ENCODE measurements at regions not wholly inside any gene's neighbourhood (a gene's known extent, or its start where the extent isn't known, plus 50 kb on each side); places are given as distances from the start of the nearest gene placed in this dataset.
"Not testable (repeated sequence)": the region's sequence is repeated elsewhere in the genome, so short reads cannot be mapped to it uniquely, and the experiment has no call there.

DNA sequence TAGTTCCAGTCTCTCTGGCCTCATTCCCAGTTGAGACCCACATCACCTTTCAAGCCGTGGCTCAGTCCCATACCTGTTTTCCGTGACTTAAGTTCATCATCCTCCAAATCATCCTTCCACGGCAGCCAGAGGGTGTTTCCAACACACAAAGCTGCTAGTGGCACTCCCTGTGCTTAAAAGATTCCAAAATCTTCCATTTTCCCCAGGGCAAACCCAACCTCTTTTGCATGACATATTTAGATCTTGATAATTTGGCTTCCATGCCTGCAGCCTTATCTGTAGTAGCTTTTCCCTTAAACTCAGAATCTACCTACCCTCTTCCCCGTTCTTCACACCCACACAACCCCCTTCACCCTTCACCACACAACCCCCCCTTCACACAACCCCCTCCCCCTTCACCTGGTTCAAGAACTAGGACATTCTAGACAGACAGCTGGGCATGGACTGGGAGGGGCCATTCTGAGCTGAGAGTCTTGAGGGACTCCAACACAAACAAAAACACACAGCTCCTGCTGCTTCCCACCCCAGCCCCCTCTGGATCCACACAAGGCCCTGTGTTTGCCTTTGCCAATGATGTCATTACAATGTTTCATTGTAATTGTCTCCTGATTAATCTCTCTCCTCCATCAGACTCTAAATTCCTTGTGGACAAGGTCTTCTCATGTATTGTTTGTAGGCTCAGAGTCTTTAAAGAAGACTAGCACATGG lies 268.2 kb downstream of the SH3GL2 start:
- DNase-seq = no peak

DNA sequence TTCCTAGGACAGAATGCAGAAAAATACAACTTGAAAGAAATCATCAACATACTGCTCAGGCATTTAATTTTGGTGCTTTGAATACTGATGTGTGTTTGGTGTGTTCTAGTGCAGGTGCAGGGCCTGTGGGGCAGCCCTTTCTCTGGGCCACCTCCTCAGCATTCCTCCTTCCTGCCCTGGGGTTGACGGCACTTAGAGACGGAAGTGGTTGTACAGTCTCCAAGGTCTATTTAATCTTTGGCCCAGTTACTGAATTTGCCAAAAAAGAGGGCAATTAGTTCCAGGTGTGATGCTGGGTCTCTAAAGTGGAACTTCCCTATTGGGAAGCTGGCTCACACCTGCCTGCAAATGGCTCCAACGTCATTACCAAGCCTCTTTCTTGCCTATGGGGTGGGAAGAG lies 269.0 kb downstream of the SH3GL2 start:
- DNase-seq = no peak

DNA sequence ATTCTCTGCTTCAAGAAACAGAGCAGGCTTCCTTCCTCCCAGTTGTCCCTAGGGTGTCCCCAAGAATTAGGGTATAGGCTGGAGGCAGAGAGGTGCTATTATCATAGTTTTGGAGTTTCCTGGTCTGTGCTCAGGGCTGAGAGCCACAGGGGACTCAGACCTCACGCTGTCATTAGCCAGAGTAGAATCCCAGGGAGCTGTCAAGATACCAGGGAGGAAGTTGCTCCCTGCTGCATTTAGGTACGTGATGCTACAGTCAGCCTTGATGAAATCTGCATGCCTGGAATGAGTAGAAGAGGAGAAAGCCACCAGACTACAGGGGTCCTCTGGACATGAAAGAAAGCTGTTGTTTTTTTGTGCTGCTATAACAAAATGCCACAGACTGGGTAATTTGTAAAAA lies 273.2 kb downstream of the SH3GL2 start:
- DNase-seq = no peak

DNA sequence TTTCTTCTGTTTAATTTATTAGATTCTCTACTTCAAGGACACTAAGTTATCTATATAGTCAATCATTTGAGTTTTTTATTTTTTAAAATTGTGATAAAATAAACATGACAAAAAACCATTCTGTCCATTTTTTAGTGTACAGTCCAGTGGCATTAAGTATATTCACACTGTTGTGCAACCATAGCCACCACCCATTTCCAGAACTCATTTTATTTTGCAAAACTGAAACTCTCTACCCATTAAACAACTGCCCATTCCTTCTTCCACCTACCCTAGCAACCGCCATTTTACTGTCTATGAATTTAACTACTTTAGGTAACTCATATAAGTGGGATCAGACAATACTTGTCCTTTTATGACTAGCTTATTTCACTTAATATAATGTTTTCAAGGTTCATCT lies 275.6 kb downstream of the SH3GL2 start:
- DNase-seq = no peak

DNA sequence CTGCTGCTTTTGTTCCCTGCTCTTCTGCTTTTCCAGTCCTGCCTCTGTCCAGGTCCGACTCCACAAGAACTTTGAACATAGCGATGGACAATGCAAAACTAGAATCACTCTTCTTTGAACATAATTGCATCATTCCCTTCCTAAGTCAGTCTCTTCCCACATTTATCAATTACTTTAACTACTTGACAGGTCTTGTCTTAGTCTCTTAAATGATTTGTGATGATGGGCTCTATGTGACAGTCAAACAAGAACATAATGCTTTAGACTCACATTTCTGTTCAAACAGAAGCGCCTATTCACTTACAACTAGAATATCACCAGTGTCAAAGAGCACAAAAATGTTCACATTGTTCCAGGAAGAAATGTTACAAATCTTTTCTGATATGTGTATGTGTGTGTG lies 278.1 kb downstream of the SH3GL2 start:
- DNase-seq = no peak

DNA sequence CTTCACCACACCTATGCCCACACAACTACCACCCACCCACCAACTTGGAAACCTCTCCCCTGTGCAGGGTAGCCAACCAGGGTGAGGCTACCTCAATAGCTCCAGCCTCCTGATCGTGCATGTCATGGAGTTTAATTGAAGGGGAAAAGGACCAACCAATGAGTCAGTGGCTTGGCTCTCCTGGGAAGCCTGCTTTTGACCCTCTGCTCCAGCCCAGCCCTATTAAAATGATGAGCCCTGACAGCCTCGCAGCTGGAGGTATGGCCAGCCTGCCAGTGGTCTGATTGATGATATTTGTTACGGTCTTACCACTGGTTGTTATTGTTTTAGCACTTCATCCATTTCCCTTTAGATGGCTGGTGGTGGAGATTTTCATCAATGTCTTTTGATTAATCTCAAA lies 280.4 kb downstream of the SH3GL2 start:
- DNase-seq = no peak

DNA sequence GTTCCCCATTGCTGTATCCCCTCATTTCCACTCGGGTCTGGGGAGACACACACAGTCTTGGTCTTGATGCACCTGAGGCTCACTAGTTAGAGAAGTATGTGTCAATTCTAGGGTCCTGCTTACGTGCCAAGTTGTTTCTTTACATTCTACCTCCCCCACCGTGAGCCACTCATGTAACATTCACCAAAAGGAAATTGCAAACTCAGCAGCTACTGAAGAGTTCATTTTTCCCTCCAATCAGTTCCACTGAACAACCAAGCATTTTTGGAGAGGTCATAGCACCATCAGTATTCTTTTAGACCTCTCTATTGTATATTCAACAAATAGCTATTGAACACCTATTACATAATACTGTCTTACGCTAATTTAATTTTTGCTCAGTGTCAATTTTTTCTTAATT lies 281.1 kb downstream of the SH3GL2 start:
- no peak for DNase-seq

DNA sequence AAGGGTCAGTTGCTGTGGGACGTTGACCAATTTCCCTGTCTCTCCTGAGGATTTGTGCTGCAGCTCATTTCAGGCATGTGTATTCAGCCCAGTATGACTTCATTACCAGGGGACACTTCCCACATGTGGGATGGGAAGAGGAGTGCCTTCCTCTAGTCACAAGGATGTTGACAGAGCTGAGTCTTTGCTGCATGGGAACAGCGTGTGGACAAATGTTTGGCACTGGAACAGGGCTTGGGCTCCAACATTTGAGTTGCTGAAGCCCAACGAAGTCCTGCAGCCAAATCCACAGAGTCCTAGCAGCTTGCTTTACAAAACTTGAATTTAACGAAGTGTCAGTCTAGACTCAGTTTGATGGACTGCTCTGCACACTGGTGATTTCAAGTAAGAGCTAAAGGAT lies 283.2 kb downstream of the SH3GL2 start:
- DNase-seq = no peak

DNA sequence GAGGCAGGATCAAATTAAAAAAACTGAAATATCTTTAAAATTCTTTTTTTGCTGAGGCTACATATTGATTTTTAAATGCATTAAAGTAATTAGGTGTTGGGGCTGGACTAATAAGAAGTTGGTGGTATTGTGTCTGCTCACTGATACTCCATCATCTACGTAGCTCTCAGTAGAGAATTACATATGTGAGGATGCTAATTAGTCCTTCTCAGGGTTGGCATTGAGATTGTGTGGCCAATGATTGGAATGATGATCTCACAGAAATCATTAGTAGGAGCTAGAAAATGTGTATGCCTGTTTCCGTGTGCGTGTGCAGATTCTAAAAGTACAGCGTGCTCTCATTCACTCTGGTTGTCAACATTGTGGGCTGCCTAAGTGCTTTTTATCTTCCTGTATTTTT lies 283.8 kb downstream of the SH3GL2 start:
- DNase-seq = no peak

DNA sequence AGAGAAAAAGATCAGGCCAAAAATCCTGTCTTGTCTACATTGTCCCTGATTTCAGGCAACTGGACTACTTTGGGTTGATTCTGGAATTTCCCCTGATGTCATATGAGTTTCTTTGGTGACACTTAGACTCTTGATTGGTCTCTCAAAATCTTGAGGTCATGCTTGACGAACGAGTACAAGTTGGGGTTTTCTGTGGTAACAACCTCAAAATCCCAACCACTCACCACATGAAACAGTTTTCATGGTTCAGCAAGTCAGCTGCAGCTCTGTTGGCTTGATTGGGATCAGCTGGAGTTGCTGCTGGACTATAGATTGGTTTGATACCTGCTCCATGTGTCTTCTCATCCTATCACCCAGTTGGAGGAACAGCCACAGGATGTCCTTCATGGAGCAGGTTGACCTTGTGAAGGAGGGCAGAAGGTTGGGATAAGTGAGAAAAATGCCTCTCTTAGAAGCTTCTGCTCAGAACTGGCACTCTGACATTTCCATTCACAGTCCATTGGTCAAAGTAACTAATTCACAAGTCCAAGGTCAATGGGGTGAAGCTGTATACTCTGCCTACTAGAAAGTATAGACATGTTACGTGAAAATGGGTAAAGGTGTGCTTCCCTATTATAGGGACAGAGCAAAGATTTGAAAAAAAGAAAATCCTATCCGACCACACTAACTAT lies 284.5 kb downstream of the SH3GL2 start:
- DNase-seq = no peak

DNA sequence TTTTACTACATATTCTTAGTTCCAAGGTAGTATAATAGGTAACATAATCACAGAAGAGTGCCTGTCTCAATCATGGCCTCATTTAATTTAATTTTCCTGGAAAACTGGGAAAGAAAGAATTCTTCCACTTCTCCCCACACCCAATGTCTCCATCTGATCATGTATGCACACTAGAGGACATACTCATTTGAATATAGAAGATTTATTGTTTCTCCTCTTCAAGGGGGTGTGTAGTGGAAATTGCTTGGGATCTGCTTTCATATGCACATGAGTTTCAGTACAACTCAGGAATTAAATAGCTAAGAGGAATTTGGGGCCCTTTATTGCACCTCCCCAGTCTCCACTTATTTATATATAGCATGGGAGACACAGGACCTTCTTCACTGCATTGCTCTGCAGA lies 285.1 kb downstream of the SH3GL2 start:
- no peak for DNase-seq

DNA sequence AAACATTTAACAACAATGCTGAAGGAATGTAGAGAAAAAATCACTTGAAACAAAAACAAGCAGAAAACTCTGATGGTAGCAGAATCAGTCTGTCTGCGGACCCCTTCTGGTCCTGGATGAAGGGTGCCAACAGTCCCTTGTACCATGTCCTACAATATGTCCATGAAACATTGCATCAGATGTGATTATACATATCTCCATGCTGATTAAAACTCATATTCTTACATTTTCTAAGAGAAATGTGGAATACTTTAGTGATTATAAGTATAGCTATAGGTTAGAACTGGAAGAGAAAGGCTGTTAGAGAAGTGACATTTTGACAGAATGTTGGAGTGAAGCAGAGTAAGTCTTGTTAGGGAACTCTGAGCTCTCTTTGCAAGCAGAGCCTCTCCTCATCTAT lies 286.1 kb downstream of the SH3GL2 start:
- no peak for DNase-seq

DNA sequence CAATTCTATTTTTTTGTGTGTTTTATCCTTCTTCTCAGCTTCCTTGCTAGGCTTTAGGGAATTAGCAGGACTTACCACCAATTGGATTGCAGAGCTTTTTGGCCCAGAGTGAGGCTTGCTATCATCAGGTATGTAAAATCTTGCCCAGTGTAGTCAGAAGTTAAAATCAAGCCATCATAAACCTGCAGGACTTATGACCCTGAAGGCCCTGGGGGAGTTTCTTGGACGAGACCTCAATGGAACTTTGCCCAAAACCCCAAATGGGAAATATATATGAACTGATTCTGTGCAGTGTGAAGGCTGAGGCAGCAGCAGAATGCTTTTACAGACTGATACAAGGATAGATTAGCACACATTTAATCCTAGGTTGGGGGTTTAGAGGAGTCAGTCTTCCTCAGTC lies 287.0 kb downstream of the SH3GL2 start:
- no peak for DNase-seq

DNA sequence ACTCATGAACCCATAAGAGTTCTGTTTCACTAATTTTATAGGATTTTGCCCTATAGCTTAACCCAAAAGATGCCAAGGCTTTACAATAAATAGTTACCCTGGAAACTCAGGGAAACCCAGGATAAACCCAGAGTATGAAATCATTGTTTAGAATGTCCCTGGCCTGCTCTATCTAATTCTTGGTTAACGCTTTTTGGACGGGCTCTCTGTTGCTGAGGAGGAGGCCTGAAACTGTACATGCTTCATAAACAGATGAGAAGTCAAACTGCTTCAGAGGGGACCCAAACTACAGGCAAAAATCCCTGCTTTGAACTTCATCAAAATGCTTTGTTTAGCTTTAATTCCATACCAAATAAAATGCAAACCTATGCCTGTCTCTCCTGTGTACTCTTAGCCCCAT lies 291.9 kb downstream of the SH3GL2 start:
- DNase-seq = no peak

DNA sequence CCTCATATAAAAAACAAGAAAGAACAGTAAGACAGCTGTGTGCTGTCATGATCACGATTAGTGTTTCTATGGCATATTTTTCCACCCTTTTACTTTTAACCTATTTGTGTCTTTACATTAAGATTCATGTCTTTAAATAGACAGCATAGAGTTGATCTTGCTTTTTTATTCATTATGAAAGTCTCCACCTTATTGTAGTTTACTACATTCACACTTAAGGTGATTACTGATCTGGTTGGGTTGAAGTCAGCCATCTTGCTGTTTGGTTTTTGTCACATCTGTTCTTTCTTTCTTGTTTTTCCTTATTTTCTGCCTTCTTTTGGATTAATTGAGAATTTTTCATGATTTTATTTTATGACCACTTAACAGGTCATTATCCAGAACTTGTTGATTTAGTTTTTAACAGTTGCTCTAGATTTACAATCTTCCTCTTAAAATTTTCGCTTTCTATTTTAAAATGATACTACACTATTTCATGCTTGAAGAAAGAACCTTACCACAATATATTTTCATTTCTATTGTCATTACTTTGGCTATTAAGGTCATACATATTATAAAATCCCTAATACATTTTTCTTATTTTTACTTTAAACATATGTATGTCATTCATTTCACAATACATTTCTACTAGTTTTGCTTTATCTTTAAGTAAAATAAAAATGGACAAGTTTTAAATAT lies 292.5 kb downstream of the SH3GL2 start:
- no peak for DNase-seq

DNA sequence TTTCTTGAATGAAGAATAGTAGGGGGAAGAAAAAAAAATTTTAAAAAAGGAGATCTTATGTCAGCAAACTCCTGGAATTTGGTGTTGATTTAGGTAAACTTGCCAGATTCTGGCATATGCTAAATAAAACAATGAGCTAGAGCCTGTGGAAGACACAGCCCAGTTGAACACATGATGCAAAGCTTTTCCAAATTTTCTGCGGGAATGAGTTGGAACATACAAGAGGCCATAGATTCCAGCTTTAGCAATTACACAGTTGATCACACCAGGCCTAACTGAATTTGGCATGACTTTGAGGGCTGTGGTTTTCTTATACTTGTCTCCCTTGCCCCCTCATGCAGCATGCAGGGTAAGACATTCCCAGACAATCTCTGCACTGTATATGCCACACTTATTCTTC lies 297.0 kb downstream of the SH3GL2 start:
- DNase-seq = no peak

DNA sequence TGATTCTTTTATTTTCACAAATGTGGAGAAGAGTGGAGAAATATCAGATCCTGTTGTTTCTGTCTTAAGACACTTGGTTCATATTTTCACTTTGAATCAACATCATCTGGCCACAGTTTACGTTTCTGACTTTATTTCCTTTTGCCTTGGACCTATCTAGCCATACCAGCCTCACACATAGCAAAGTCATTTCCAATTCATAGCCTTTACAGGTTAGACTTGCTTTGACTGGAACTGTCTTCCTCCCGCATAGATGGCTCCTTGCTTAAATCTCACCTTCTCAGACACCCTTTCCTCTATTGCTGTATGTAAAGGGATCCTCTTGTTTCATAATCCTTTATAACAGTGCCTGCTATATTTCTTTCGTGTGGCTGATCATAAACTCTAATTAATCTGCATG lies 297.8 kb downstream of the SH3GL2 start:
- no peak for DNase-seq

DNA sequence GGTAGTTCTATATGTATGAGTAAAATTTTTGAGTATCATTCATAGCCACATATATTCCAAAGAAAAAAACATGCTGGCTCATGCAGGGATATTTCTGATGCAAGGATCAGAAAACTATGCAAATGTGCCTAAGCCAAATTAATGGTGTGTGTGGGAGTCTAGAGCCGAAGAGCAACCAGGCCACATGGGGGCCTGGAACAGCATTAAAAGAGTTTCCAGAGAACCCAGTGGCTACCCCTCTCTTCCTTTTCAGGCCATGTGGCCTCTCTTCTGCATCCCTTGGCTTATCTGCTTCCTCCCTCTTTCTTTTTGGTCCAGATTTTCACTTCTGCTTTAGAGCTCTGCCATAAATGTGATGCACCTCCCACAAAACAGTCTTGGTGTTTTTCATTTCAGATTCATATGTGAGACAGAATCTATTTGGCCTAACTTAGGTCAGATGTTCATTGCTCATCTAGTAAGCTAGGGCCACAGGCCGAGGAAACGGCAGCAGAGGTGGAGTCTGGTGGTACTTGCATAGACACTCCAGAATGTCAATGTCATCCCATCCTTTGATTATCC lies 300.0 kb downstream of the SH3GL2 start:
- no peak for DNase-seq

DNA sequence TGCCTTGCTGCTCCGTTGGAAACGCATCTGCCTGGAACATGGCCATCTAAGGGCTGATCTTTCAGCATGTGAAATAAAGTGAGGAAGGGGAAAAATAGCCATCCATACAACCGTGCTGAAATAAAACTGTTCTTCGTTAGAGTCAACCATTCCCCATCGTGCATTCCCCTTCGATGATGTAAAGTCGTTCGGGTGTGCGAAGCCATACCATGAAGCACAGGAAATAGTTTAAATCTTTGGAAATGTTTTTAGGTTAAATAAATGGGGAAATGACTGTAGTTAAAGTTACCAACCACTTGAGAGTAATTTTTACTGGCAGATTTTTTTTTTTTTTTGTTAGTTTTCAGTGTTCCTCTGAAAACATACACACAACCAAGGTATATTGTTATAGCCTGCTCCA lies 302.5 kb downstream of the SH3GL2 start:
- DNase-seq = no peak

DNA sequence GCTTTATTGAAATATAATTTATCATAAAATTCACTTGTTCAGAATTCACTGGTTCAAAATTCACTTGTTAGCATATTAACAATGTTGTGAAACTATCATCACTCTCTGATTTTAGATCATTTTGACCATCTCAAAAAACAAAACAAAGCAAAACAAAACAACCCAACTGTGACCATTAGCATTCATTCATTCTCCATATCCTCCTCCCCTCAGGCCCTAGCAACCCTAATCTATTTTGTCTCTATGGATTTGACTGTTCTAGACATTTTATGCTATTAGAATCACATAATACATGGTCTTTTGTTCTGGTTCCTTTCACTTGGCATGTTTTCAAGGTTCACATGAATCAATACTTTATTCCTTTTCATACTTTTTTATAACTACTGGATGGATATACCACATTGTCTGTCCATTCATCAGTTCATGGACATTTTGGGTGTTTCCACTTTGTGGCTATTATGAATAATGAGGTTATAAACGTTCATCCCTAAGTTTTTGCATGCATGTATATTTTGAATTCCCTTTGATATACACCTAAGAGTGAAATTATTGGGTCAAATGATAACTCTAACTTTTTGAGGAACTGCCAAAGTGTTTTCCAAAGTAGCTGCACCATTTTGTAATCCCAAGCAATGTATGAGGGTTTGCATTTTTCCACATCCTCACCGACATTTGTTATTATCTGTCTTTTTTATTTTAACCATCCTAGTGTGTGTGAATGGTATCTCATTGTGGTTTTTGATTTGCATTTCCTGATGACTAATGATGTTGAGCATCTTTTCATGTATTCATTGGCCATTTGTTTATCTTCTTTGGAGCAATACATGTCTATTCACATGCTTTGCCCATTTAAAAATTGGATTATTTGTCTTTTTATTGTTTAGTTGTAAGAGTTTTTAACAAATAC lies 304.1 kb downstream of the SH3GL2 start:
- no peak for DNase-seq

DNA sequence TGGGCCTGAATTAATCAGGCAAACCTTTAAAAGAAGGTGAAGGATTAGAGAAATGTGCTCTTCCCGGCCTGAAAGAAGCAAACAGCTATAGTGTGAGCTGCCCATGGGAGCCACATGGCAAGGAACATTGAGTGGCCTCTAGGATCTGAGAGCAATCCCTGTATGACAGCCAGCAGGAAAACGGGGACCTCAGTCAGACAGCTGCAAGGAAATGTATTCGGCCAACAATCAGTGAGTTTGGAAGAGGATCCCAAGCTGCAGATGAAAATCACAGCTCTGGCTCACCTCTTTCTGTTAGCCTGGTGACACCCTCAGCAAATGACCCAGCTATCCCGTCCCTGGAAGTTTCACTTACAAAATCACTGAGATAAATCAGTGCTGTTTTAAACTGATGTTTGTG lies 309.2 kb downstream of the SH3GL2 start:
- no peak for DNase-seq

DNA sequence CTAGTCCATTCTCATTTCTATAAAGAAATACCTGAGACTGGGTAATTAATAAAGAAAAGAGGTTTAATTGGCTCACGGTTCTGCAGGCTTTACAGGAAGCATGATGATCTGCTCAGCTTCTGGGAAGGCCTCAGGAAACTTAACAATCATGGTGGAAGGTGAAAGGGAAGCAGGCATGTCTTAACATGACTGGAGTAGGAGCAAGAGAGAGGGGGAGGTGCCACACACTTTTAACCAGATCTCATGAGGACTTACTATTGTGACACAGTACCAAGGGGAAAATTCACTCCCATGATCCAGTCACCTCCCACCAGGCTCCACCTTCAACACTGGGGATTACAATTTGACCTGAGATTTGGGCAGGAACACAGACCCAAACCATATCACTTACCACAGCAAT lies 310.1 kb downstream of the SH3GL2 start:
- not testable (repeated sequence) for DNase-seq
